ENCODE measurements at regions not wholly inside any gene's neighbourhood (a gene's known extent, or its start where the extent isn't known, plus 50 kb on each side); places are given as distances from the start of the nearest gene placed in this dataset.

DNA sequence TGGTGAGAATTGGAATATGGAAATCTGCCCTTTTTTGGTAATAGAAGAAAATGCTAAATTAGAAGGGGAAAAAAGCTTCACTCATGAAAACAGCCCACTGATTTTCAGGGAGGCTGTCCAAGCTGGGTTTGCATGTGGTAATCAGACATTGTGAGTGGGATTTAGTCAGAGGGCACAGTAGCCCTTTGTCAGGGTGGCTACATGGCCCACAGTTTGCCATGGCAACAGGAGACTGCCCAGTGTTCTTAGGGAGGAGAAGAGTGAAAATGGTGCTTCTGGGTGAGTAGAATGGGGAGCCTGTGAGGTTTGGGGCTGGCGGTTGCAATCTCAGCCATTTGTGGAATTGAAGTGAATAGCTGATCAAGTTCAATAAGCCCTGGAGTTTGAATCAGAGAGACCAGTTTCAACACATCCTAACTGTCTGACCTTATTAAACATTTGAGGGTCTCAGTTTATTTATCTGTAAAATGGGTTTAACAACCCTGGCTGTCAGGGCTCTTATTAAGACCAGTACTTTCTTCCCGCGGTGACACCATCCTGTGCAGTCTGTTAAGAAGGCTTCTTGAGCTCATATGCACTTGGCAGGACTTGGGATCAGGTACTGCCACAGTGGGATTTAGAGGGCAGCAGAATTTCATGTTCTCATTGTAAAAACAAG is 107.6 kb upstream of the TNC start:
- H3K9me3 ChIP-seq: no peaks in the 10 kb centered on the region
- H3K79me2 ChIP-seq (ENCODE audit: insufficient read depth): no peaks in the 10 kb centered on the region
- no peaks in the 10 kb centered on the region for H3F3A ChIP-seq (replicated peaks; ENCODE audit: insufficient read depth)
- H3K36me3 ChIP-seq (replicated peaks in 1 of 2; ENCODE audit: control insufficient read depth in 1 of 2, insufficient read depth in 2 of 2, low read length in 1 of 2): no peaks in the 10 kb centered on the region
- DNase-seq: no peak
- no peak for TF ChIP-seq FOXM1 (IDR thresholded peaks at IDR 0.05; ENCODE audit: low read depth)
- TF ChIP-seq, protein P1, sequence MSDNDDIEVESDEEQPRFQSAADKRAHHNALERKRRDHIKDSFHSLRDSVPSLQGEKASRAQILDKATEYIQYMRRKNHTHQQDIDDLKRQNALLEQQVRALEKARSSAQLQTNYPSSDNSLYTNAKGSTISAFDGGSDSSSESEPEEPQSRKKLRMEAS (IDR thresholded peaks at IDR 0.05; ENCODE audit: low read depth): no peak
- no peak for TF ChIP-seq NRF1 (IDR thresholded peaks at IDR 0.05; ENCODE audit: low read depth, low read length)
- TF ChIP-seq, protein P2, sequence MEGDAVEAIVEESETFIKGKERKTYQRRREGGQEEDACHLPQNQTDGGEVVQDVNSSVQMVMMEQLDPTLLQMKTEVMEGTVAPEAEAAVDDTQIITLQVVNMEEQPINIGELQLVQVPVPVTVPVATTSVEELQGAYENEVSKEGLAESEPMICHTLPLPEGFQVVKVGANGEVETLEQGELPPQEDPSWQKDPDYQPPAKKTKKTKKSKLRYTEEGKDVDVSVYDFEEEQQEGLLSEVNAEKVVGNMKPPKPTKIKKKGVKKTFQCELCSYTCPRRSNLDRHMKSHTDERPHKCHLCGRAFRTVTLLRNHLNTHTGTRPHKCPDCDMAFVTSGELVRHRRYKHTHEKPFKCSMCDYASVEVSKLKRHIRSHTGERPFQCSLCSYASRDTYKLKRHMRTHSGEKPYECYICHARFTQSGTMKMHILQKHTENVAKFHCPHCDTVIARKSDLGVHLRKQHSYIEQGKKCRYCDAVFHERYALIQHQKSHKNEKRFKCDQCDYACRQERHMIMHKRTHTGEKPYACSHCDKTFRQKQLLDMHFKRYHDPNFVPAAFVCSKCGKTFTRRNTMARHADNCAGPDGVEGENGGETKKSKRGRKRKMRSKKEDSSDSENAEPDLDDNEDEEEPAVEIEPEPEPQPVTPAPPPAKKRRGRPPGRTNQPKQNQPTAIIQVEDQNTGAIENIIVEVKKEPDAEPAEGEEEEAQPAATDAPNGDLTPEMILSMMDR (IDR thresholded peaks at IDR 0.05): no peak
- TF ChIP-seq JUND (IDR thresholded peaks at IDR 0.05): no peak
- no peak for TF ChIP-seq RCOR1 (IDR thresholded peaks at IDR 0.05; ENCODE audit: low read length)
- TF ChIP-seq NFIC (IDR thresholded peaks at IDR 0.05; ENCODE audit: borderline replicate concordance): no peak
- H4K20me1 ChIP-seq (ENCODE audit: insufficient read depth): no peaks in the 10 kb centered on the region
- ChIA-PET CTCF (interaction anchor here (1.0 kb wide), 1 partner anchor 11 kb away, joined by 3 read pairs; no protein-coding TSS in a partner anchor), POLR2A (no interaction called here)
- 96% methylated on average over 3 of the region's 3 CpGs for WGBS (ENCODE audit: low lambda C conversion rate)
- H3K4me2 ChIP-seq: no peak overlapping the region
- no peak overlapping the region for H3K9ac ChIP-seq
- H3K4me1 ChIP-seq (ENCODE audit: control insufficient read depth in 1 of 2, insufficient read depth in 2 of 2, low read depth in 1 of 2, low read length in 1 of 2): peaks cover 0 to 4% of the 10 kb centered on the region in 2 experiments; a peak in 1 of 4 replicates
- H3K4me3 ChIP-seq (ENCODE audit: low read depth in 2 of 2, low read length in 1 of 2): no peak overlapping the region
- H2AFZ ChIP-seq (ENCODE audit: low read depth): no peak overlapping the region
- no peaks in the 10 kb centered on the region for H3K27me3 ChIP-seq (ENCODE audit: insufficient read depth)
- no peak overlapping the region for H3K27ac ChIP-seq (ENCODE audit: low read depth in 2 of 2, low read length in 1 of 2)
- H3K9me2 ChIP-seq: no peaks in the 10 kb centered on the region

DNA sequence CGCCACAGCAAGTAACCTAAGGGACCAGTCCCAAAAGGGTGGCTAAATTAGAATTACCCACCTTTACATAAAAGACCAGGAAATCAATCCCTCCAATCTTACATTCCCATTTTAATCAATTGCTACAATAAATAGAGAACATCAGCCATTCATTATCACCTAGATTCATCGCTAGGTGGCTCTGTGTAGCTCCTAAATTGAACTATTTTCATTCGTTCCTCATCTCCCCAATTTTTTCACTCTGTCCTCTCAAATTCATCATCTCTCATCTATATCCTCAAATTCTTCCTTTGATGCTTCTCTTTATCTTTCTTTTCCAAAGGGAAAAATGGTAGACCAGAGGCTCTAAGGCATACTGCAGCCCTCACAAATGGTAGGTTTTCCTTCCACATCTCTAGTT is 108.2 kb upstream of the TNC start:
- no peaks in the 10 kb centered on the region for H4K20me1 ChIP-seq (ENCODE audit: insufficient read depth)
- CTCF ChIA-PET: no interaction called here
- no peaks in the 10 kb centered on the region for H3K9me2 ChIP-seq
- H2AFZ ChIP-seq (ENCODE audit: low read depth): no peak overlapping the region
- no peak overlapping the region for H3K27ac ChIP-seq (ENCODE audit: low read depth in 2 of 2, low read length in 1 of 2)
- no peaks in the 10 kb centered on the region for H3K79me2 ChIP-seq (ENCODE audit: insufficient read depth)
- no peak for DNase-seq
- H3K4me2 ChIP-seq: no peak overlapping the region
- H3K9ac ChIP-seq: no peak overlapping the region
- no peaks in the 10 kb centered on the region for H3K27me3 ChIP-seq (ENCODE audit: insufficient read depth)
- no peaks in the 10 kb centered on the region for H3K9me3 ChIP-seq
- no peak overlapping the region for H3K4me3 ChIP-seq (ENCODE audit: low read depth in 2 of 2, low read length in 1 of 2)
- H3F3A ChIP-seq (replicated peaks; ENCODE audit: insufficient read depth): no peaks in the 10 kb centered on the region
- no peaks in the 10 kb centered on the region for H3K36me3 ChIP-seq (replicated peaks in 1 of 2; ENCODE audit: control insufficient read depth in 1 of 2, insufficient read depth in 2 of 2, low read length in 1 of 2)
- WGBS (ENCODE audit: low lambda C conversion rate): 85% methylated on average over 3 of the region's 3 CpGs
- H3K4me1 ChIP-seq (ENCODE audit: control insufficient read depth in 1 of 2, insufficient read depth in 2 of 2, low read depth in 1 of 2, low read length in 1 of 2): peaks cover 0 to 7% of the 10 kb centered on the region in 2 experiments; a peak in 1 of 4 replicates
- POLR2A ChIA-PET: no interaction called here
- no peak for TF ChIP-seq MXI1 (IDR thresholded peaks at IDR 0.05; ENCODE audit: low read depth, low read length)
- no peak for TF ChIP-seq TCF12 (IDR thresholded peaks at IDR 0.05)
- TF ChIP-seq RCOR1 (IDR thresholded peaks at IDR 0.05; ENCODE audit: low read length): no peak
- TF ChIP-seq, protein P3, sequence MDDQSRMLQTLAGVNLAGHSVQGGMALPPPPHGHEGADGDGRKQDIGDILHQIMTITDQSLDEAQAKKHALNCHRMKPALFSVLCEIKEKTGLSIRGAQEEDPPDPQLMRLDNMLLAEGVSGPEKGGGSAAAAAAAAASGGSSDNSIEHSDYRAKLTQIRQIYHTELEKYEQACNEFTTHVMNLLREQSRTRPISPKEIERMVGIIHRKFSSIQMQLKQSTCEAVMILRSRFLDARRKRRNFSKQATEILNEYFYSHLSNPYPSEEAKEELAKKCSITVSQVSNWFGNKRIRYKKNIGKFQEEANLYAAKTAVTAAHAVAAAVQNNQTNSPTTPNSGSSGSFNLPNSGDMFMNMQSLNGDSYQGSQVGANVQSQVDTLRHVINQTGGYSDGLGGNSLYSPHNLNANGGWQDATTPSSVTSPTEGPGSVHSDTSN (IDR thresholded peaks at IDR 0.05): no peak
- TF ChIP-seq NRF1 (IDR thresholded peaks at IDR 0.05; ENCODE audit: low read depth, low read length): no peak
- TF ChIP-seq CHD2 (IDR thresholded peaks at IDR 0.05; ENCODE audit: low read length, partially characterized antibody): no peak
- no peak for TF ChIP-seq ELF1 (IDR thresholded peaks at IDR 0.05)
- no peak for TF ChIP-seq FOSL2 (IDR thresholded peaks at IDR 0.05; ENCODE audit: borderline replicate concordance, low read depth)
- TF ChIP-seq SMC3 (IDR thresholded peaks at IDR 0.05; ENCODE audit: low read depth, low read length): no peak
- TF ChIP-seq EP300 (IDR thresholded peaks at IDR 0.05; ENCODE audit: borderline replicate concordance in 1 of 2, low read depth in 1 of 2, low read length in 1 of 2): no peak
- TF ChIP-seq, protein P4, sequence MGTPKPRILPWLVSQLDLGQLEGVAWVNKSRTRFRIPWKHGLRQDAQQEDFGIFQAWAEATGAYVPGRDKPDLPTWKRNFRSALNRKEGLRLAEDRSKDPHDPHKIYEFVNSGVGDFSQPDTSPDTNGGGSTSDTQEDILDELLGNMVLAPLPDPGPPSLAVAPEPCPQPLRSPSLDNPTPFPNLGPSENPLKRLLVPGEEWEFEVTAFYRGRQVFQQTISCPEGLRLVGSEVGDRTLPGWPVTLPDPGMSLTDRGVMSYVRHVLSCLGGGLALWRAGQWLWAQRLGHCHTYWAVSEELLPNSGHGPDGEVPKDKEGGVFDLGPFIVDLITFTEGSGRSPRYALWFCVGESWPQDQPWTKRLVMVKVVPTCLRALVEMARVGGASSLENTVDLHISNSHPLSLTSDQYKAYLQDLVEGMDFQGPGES (IDR thresholded peaks at IDR 0.05; ENCODE audit: low read depth, low read length): no peak
- no peak for TF ChIP-seq FOXM1 (IDR thresholded peaks at IDR 0.05; ENCODE audit: low read depth)
- no peak for TF ChIP-seq YY1 (IDR thresholded peaks at IDR 0.05; ENCODE audit: low read depth)
- no peak for TF ChIP-seq SIN3A (IDR thresholded peaks at IDR 0.05; ENCODE audit: borderline replicate concordance, low read depth, low read length)
- no peak for TF ChIP-seq TAF1 (IDR thresholded peaks at IDR 0.05; ENCODE audit: borderline replicate concordance, low read depth, low read length)
- TF ChIP-seq RXRA (IDR thresholded peaks at IDR 0.05; ENCODE audit: borderline replicate concordance, low read depth): no peak
- TF ChIP-seq POLR2AphosphoS5 (IDR thresholded peaks at IDR 0.05; ENCODE audit: low read depth, low read length): no peak

All from SK-N-SH (cell line).